NCI-H510A treated with DMSO at 0.1 percent for 48 hours (cell line): ENCODE measurements at regions not wholly inside any gene's neighbourhood (a gene's known extent, or its start where the extent isn't known, plus 50 kb on each side); places are given as distances from the start of the nearest gene placed in this dataset.

Experiments
- DNase-seq: peaks from one replicate; lab custom pipeline; 2025; lab: John Stamatoyannopoulos, UW

- no peak for DNase-seq
These were observed 143.5 kb upstream of the ESRRG start for GRCh38 chr1:216866714-216867113.

GRCh38 chr1:216855810-216856209 lies 132.6 kb upstream of the ESRRG start:
- no peak for DNase-seq

- DNase-seq = no peak
These were observed 131.7 kb upstream of the ESRRG start for GRCh38 chr1:216854836-216855484.

- DNase-seq = no peak
These were observed 127.8 kb upstream of the ESRRG start for GRCh38 chr1:216851073-216851472.

GRCh38 chr1:216849146-216849545 lies 125.9 kb upstream of the ESRRG start:
- no peak for DNase-seq

GRCh38 chr1:216847397-216848036 lies 124.3 kb upstream of the ESRRG start:
- DNase-seq = no peak

- no peak for DNase-seq
These were observed 123.1 kb upstream of the ESRRG start for GRCh38 chr1:216846339-216846738.

GRCh38 chr1:216843409-216843808 lies 120.2 kb upstream of the ESRRG start:
- DNase-seq = no peak

GRCh38 chr1:216841165-216841564 lies 117.9 kb upstream of the ESRRG start:
- no peak for DNase-seq

GRCh38 chr1:216836316-216836715 lies 113.1 kb upstream of the ESRRG start:
- no peak for DNase-seq

GRCh38 chr1:216833509-216833908 lies 110.3 kb upstream of the ESRRG start:
- no peak for DNase-seq

- no peak for DNase-seq
These were observed 109.0 kb upstream of the ESRRG start for GRCh38 chr1:216832192-216832591.

GRCh38 chr1:216830424-216831210 lies 107.4 kb upstream of the ESRRG start:
- no peak for DNase-seq

- no peak for DNase-seq
These were observed 104.0 kb upstream of the ESRRG start for GRCh38 chr1:216827251-216827650.

GRCh38 chr1:216826646-216827045 lies 103.4 kb upstream of the ESRRG start:
- DNase-seq = no peak

- DNase-seq = no peak
These were observed 103.0 kb upstream of the ESRRG start for GRCh38 chr1:216826214-216826613.

GRCh38 chr1:216825557-216825956 lies 102.3 kb upstream of the ESRRG start:
- no peak for DNase-seq

GRCh38 chr1:216824511-216824910 lies 101.3 kb upstream of the ESRRG start:
- no peak for DNase-seq

GRCh38 chr1:216823731-216824130 lies 100.5 kb upstream of the ESRRG start:
- DNase-seq = no peak

GRCh38 chr1:216822480-216822879 lies 99.3 kb upstream of the ESRRG start:
- DNase-seq = peak; percentile 92

GRCh38 chr1:216820345-216820744 lies 97.1 kb upstream of the ESRRG start:
- DNase-seq = no peak

GRCh38 chr1:216818284-216818683 lies 95.1 kb upstream of the ESRRG start:
- DNase-seq = no peak
